DND-41 (cell line): ENCODE measurements at regions not wholly inside any gene's neighbourhood (a gene's known extent, or its start where the extent isn't known, plus 50 kb on each side); places are given as distances from the start of the nearest gene placed in this dataset.

Source experiments
- CTCF ChIP-seq: IDR thresholded peaks from 2 replicates; pipeline ENCODE4 v1.5.1; 2012; ENCODE audit warnings: borderline replicate concordance, low read length, moderate library complexity, mild to moderate bottlenecking; ENCODE audit not compliant: poor library complexity, severe bottlenecking; ENCODE audit errors: extremely low read depth
- EZH2 ChIP-seq: IDR thresholded peaks from 3 replicates; pipeline ENCODE4 v1.6.1; 2012; ENCODE audit warnings: borderline replicate concordance, low read depth, mild to moderate bottlenecking, moderate library complexity, low read length, inconsistent platforms; ENCODE audit not compliant: severe bottlenecking

DNA sequence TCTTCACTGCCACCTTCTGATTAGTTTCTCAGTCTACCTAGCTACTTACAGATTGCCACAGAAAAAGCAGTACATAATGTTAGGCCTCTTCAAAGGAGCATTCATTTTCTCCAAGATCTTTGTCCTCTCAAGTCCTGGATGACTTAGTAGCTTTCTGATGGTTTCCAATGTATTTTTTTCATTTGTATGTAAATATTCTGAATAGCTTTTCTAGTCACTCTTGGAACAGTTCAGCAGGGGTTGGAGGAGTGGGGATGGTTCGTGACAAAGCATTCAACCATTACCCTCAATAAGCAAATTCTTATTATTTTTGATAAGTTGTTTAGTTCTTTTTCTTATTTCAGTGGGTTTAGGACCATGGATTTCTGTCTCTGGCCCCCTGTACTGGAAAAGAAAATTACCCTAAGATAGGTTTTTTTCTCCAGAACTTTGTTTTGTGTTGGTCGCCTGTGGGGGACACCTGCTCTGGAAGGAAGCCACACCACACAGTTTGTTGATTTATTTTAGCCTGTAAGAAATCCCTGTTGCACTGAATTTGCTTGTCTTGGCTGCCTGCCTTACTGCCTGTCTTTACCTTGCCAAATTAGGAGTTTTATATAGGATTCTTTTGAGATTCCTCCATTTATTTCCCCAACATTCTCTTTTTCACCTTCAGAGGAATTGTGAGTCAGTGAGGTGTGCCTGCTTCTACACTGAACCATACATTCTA lies 247.9 kb downstream of the RFPL4B start:
- no peak for TF ChIP-seq EZH2
- TF ChIP-seq CTCF = no peak
